ENCODE measurements at regions not wholly inside any gene's neighbourhood (a gene's known extent, or its start where the extent isn't known, plus 50 kb on each side); places are given as distances from the start of the nearest gene placed in this dataset.

- no peaks in the 10 kb centered on the region for H3K4me1 ChIP-seq (ENCODE audit: control insufficient read depth, low read length)
- H3K27ac ChIP-seq (ENCODE audit: low read depth, low read length): no peak overlapping the region
- H3K4me2 ChIP-seq (ENCODE audit: low read length): no peak overlapping the region
- no peaks in the 10 kb centered on the region for H3F3A ChIP-seq (ENCODE audit: control insufficient read depth, insufficient read depth)
- no peak for TF ChIP-seq CTCF (IDR thresholded peaks at IDR 0.05; ENCODE audit: low read depth, low read length, poor library complexity, severe bottlenecking)
- TF ChIP-seq EZH2phosphoT487 (IDR thresholded peaks at IDR 0.05; ENCODE audit: borderline replicate concordance, low read length): no peak
- H3K9me3 ChIP-seq (ENCODE audit: control insufficient read depth, insufficient read depth, low read length): no peaks in the 10 kb centered on the region
- H4K20me1 ChIP-seq (ENCODE audit: control insufficient read depth, insufficient read depth, low read depth, low read length): no peaks in the 10 kb centered on the region
- no peaks in the 10 kb centered on the region for H3K79me2 ChIP-seq (ENCODE audit: control insufficient read depth, low read length)
- no peaks in the 10 kb centered on the region for H3K27me3 ChIP-seq (ENCODE audit: control insufficient read depth, low read length)
- no peak overlapping the region for H3K4me3 ChIP-seq (ENCODE audit: low read length)
- no peaks in the 10 kb centered on the region for H3K9me2 ChIP-seq (replicated peaks; ENCODE audit: control insufficient read depth, low read length)
- no peaks in the 10 kb centered on the region for H3K36me3 ChIP-seq (ENCODE audit: control insufficient read depth, low read length)
These were observed 729.8 kb upstream of the CDH7 start for GRCh38 chr18:65021021-65021420.

DNA sequence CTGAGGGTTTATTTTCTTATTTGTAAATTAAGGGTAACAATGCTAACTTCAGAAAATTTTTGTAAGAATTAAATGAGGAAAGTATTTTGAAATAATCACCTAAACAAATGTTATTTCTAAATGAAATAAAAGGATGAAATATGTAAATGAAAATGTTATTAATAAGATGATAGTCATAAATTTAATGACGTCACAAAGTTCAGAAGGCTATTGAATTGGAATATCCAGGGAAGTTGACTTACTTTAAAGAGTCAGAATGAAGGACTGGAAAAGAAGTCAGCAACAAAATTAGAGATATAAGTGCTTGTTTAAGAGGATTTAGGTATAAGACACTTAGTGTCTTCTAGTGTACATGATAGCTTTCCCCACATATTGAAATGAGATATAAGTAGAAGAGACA lies 732.6 kb upstream of the CDH7 start:
- no peak overlapping the region for H3K4me3 ChIP-seq (ENCODE audit: low read length)
- no peaks in the 10 kb centered on the region for H4K20me1 ChIP-seq (ENCODE audit: control insufficient read depth, insufficient read depth, low read depth, low read length)
- H3K27ac ChIP-seq (ENCODE audit: low read depth, low read length): no peak overlapping the region

DNA sequence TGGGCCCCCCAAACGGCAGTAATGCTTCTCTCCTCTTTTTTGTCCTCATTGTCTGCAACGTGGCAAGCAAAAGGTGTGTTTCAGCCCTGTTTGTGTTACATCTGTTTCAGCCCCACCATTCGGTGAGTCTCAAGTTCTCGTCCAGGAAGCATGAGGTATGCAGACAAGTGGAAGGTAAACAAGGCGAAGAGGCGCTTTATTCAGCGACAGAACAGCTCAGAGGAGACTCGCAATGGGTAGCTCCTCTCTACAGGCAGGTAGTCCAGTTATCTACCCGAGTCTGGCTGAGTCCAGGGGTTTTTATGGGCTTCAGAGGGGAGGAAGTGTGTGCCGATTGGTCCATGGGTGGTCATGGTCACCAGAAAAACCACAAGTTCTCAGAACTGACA lies 733.4 kb upstream of the CDH7 start:
- Histone ChIP-seq H3K4me1 (ENCODE audit: control insufficient read depth, low read length) (no peaks in the 10 kb centered on the region), H3K79me2 (ENCODE audit: control insufficient read depth, low read length) (no peaks in the 10 kb centered on the region), H3K27me3 (ENCODE audit: control insufficient read depth, low read length) (no peaks in the 10 kb centered on the region), H3F3A (ENCODE audit: control insufficient read depth, insufficient read depth) (no peaks in the 10 kb centered on the region), H3K9me2 (replicated peaks; ENCODE audit: control insufficient read depth, low read length) (no peaks in the 10 kb centered on the region), H3K4me2 (ENCODE audit: low read length) (no peak overlapping the region), H3K27ac (ENCODE audit: low read depth, low read length) (no peak overlapping the region), H3K4me3 (ENCODE audit: low read length) (no peak overlapping the region), H3K9me3 (ENCODE audit: control insufficient read depth, insufficient read depth, low read length) (no peaks in the 10 kb centered on the region), H4K20me1 (ENCODE audit: control insufficient read depth, insufficient read depth, low read depth, low read length) (no peaks in the 10 kb centered on the region), H3K36me3 (ENCODE audit: control insufficient read depth, low read length) (no peaks in the 10 kb centered on the region)
- TF ChIP-seq CTCF (IDR thresholded peaks at IDR 0.05; ENCODE audit: low read depth, low read length, poor library complexity, severe bottlenecking): no peak
- TF ChIP-seq EZH2phosphoT487 (IDR thresholded peaks at IDR 0.05; ENCODE audit: borderline replicate concordance, low read length): no peak

More for the DNA sequence above, 732.6 kb upstream of the CDH7 start:
- no peak for TF ChIP-seq CTCF (IDR thresholded peaks at IDR 0.05; ENCODE audit: low read depth, low read length, poor library complexity, severe bottlenecking)
- no peak for TF ChIP-seq EZH2phosphoT487 (IDR thresholded peaks at IDR 0.05; ENCODE audit: borderline replicate concordance, low read length)
- H3K79me2 ChIP-seq (ENCODE audit: control insufficient read depth, low read length): no peaks in the 10 kb centered on the region
- H3K4me1 ChIP-seq (ENCODE audit: control insufficient read depth, low read length): no peaks in the 10 kb centered on the region
- no peaks in the 10 kb centered on the region for H3K36me3 ChIP-seq (ENCODE audit: control insufficient read depth, low read length)
- no peaks in the 10 kb centered on the region for H3F3A ChIP-seq (ENCODE audit: control insufficient read depth, insufficient read depth)
- H3K4me2 ChIP-seq (ENCODE audit: low read length): no peak overlapping the region
- H3K27me3 ChIP-seq (ENCODE audit: control insufficient read depth, low read length): no peaks in the 10 kb centered on the region
- H3K9me3 ChIP-seq (ENCODE audit: control insufficient read depth, insufficient read depth, low read length): no peaks in the 10 kb centered on the region
- H3K9me2 ChIP-seq (replicated peaks; ENCODE audit: control insufficient read depth, low read length): no peaks in the 10 kb centered on the region
